ENCODE measurements at regions not wholly inside any gene's neighbourhood (a gene's known extent, or its start where the extent isn't known, plus 50 kb on each side); places are given as distances from the start of the nearest gene placed in this dataset.
"Not testable (repeated sequence)": the region's sequence is repeated elsewhere in the genome, so short reads cannot be mapped to it uniquely, and the experiment has no call there.

DNA sequence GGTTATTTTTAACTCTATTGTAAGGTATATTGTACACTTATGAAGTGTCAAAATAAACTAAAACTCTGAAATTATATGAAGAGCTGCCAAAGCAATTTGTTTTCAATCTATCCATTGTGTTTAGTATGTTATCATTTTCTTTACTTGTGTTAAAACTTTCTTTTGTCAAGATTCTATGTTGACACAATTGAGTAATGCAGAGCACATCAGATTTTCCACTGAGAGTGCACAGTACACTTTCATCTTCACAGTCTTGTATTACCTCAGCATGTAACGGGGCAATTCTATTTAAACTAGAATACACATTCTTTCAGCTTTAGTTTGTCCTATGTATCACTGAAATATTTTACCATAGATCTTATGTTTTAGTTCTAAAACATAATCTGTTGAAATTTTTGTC is 304.4 kb upstream of the ZC3H15 start:
- DNase-seq (ENCODE audit: low spot score): no peak

DNA sequence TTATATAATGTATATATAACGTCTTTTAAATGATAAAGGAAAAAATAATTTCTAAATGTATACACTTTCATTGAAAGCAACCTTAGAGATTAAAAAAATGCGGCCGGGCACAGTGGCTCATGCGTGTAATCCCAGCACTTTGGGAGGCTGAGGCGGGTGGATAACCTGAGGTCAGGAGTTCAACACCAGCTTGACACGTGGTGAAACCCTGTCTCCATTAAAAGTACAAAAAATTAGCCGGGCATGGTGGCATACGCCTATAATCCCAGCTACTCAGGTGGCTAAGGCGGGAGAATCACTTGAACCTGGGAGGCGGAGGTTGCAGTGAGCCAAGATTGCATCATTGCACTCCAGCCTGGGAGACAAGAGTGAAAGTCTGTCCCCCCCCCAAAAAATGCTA is 303.7 kb upstream of the ZC3H15 start:
- DNase-seq (ENCODE audit: low spot score): not testable (repeated sequence)

DNA sequence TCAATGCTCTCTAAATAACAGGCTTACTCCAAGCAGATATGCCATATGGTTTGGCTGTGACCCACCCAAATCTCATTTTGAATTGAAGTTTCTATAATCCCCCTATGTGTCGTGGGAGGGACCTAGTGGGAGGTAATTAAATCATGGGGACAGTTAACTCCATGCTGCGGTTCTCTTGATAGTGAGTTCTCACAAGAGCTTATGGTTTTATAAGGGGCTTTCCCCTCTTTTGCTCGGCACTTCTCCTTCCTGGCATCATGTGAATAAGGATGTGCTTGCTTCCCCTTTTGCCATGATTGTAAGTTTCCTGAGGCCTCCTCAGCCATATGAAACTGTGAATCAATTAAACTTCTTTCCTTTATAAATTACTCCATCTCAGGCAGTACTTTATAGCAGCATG is 302.7 kb upstream of the ZC3H15 start:
- no peak for DNase-seq (ENCODE audit: low spot score)

DNA sequence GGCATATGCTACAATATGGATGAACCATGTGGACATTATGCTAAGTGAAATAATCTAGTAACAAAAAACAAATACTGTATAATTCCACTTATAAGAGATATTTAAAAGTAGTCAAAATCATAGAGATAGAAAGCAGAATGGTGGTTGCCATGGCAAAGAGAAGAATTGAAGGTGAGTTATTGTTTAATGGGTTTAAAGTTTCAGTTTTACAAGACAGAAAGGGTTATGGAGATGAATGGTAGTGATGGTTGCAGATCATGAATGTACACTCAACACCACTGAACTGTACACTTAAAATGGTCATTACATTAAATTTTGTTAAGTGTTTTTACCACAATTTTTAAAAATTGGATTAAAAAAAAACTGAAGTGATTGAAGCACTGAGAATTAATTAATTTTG is 298.2 kb upstream of the ZC3H15 start:
- DNase-seq (ENCODE audit: low spot score): no peak

DNA sequence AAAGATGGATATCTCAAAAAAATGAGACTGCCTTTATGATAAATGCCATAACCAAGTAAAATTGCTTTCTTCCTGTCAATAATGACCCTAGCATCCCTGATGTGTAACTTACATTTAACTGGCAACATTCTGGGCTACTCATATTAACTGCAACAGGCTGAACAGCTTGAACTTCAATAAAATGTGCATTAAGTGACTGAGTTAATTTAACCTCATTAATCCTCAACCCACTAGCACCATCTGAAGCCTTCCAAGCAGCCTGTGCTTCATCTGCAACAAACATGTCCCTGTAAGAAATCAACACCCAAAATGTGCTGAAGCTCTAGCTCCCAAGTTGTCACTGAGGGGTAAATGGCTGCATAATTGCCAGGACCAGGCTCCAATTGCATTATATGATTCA is 296.2 kb upstream of the ZC3H15 start:
- DNase-seq (ENCODE audit: low spot score): no peak

DNA sequence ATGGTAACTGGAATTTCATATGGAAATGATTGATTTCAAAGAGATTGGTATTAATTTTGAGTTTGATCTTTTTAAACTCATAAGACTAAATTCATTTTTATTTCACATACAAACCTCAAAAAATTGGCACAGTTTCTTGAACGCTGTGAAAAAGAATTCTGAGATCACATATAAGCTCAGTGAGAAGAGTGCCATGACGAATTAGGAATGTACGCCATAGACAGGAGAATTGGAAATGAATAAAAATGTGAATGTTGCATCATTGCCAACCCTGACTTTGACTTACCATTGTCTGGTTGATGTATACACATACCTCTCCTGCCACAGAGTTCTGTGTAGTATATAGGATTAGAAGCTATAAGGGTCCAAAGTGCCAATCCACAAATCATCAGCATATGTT is 290.4 kb upstream of the ZC3H15 start:
- no peak for DNase-seq (ENCODE audit: low spot score)

DNA sequence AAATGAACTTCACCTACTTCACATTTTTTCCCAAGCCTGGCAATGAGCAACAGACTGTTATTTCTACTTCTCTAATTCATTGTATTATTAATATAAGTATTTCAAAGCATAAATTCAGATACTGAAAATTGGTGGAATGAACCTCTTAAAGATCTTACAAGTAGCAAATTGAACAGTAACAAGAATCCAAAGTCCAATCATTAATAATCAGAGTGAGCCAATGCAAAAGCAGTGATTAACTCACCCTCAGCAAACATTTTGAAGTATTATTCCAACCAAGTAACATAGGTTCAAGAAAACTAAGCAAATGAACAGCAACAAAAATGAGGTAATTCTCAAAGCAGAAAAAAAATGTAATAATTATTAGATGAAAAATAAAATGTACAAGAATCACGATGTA is 288.1 kb upstream of the ZC3H15 start:
- DNase-seq (ENCODE audit: low spot score): no peak

DNA sequence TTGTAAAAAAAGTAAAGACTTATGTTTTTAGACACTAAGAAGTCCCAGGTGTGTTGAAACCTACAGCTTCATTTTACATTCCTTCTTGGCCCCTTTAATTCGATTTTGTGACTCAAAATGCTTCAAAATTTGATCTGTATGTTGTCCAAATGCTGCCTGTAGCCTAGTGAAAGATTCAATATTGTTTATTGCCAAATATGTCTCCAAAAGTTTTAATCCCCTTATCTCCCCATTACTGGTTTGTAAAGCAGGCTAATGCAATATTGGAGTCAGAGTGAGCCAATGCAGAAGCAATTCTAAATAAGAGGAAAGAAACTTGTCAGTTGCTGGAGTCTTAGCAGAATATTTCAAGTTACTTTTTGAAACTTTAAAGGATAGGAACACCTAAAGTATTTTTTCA is 287.0 kb upstream of the ZC3H15 start:
- DNase-seq (ENCODE audit: low spot score): no peak

DNA sequence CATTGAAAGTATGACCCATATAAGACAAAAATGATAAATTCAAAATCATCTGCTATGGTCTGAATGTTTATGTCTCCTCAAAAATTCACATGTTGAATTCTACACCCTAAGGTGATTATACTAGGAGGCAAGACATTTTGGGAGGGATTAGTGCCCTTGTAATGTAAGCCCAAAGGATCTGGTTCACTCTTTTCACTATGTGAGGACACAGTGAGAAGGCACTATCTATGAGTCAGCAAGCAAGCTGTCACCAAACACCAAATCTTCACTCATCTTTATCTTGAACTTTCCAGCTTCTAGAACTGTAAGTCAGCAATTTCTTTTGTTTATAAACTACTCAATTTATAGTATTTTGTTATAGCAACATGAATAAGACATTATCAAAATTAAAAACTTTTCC is 284.7 kb upstream of the ZC3H15 start:
- no peak for DNase-seq (ENCODE audit: low spot score)

DNA sequence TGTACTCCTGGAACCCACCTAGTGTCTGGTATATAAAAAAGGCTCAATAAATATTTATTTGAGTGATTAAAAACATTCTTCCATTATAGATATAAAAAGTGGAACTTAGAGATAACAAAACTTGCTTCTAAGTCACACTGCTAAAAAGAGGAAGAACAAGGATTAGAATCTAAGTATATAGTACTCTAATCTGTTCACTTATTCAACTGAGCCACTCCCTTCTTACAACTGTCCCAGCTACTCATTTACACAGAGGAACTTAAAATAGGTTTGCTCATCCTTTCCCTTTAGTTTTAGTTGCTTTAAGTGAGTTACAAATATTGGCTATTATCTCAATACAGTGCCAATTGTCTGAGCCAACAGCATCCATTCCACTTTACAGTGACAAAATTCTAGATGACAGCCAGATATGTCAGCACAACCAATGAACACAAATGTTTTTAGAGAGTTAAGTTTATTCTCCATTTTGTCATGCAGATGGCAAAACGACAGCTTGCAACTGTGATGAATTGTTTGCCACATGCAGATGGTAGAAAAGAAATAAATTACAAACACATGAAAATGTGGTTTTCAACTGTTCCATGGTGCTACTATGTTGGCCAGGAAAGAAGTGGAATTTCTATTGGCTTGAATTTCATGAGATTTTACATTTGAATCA is 280.7 kb upstream of the ZC3H15 start:
- DNase-seq (ENCODE audit: low spot score): no peak

DNA sequence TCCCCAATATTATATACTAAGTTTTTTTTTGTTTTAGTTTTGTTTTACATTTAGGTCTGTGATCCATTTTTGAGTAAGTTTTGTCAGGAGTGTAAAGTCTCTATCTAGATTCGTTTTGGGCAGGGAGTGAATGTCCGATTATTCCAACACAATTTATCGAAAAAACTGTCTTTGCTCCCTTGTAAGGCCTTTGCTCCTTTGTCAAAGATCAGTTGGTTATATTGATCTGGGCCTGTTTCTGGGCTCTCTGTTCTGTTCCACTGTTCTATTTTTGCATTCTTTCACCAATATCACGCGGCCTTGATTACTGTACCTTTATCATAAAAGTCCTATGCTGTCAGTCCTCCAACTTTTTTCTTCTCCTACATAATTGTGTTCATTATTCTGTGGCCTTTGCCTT is 276.5 kb upstream of the ZC3H15 start:
- DNase-seq (ENCODE audit: low spot score): no peak

DNA sequence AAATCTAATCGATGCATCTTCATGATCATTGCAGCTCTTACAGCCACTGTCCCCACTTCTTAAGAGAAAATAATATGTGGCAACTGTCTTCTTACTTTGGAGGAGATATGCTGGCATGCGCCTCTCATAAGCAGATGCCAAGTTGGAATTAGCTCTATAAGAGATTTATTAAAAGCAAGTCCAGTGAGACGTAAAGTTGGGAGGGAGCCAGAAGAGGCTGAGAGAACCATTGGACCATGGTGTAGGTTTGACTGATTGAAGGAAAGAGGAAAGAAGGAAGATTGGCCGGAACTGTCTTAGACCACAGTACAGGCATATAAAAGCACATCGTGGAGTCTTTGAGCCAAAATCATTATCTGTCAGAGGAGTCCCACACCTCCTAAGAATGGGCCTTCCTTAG is 265.7 kb upstream of the ZC3H15 start:
- no peak for DNase-seq (ENCODE audit: low spot score)

DNA sequence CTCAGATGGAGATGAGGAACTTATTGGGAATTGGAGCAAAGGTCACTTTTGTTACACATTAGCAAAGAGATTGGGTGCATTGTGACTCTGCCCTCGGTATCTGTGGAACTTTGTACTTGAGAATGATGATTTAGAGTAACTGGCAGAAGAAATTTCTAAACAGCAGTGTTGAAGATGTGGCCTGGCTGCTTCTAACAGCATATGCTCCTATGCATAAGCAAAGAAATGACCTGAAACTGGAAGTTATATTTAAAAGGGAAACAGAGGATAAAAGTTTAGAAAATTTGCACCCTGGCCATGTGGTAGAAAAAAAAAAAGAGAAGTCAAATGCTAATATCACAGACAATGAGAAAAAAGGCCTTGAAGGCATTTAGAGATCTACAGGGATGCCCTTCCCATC is 256.8 kb upstream of the ZC3H15 start:
- no peak for DNase-seq (ENCODE audit: low spot score)

DNA sequence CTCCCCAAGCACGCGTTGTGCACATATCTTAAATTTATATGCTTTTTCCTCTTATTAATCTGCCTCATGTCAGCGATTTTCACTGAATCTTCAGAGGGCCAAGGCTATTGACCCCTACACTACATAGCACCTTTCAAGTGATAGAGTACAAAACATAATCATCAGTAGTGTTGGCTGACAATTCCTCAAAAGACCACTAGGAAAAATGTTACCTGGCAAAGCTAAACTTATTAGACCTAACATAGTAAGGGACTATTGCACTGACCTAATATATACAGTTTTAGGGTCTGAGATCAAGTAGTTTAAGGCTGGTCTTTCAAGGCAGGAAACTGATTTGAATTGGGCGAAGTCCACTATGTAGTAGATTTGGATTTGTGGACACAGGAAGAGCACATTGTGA is 244.2 kb upstream of the ZC3H15 start:
- DNase-seq (ENCODE audit: low spot score): no peak

DNA sequence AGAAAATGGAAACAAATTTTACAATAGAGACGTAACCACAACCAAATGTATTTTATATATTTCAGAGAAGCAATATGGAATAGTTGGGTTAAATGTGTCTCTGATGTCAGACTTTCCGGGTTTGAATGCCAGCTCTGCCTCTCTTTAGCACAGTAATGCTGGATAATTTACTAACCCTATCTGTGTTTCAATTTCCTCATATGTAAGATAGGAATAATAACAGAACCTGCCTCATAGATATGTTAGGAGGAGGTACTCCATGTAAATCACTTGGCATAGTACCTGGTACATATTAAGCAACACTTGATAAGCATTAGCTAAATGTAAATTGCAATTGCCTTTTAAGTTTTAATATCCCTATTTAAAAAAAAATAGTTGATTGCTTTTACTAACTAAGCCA is 231.3 kb upstream of the ZC3H15 start:
- DNase-seq (ENCODE audit: low spot score): no peak

DNA sequence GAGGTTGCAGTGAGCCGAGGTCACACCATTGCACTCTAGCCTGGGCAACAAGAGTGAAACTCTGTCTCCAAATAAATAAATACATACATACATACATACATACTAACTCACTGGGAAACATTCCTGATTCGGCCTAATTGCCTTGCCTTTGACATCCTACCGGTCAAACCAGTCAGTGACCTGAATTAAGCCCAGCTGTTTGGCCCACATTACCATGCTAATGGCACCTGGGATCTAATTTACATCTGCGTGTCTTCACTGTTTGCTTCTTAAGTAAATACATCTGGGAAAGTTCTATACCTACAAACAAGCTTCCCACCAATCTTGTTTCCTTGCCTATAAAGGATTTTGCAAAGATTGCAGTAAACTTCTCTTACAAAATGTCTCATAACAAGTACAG is 230.2 kb upstream of the ZC3H15 start:
- DNase-seq (ENCODE audit: low spot score): no peak

DNA sequence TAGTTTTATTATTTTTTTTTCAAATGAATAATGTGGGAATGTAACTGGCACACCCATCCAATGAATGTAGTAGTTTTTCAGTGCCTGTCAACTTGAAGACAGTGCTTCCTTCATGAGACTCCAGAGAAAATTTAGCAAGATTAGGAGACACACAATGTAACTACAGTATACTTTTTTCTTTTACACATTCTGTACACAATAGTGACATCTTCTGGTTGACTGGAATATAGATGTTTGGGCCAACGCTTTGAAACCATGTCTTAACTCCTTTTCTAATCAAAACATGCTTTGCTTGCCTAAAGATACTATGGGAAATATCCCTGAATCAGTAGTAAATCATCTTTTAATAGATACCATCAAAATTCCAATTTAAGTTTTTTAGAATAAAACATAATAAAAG is 229.5 kb upstream of the ZC3H15 start:
- peak; percentile 30 for DNase-seq (ENCODE audit: low spot score)

DNA sequence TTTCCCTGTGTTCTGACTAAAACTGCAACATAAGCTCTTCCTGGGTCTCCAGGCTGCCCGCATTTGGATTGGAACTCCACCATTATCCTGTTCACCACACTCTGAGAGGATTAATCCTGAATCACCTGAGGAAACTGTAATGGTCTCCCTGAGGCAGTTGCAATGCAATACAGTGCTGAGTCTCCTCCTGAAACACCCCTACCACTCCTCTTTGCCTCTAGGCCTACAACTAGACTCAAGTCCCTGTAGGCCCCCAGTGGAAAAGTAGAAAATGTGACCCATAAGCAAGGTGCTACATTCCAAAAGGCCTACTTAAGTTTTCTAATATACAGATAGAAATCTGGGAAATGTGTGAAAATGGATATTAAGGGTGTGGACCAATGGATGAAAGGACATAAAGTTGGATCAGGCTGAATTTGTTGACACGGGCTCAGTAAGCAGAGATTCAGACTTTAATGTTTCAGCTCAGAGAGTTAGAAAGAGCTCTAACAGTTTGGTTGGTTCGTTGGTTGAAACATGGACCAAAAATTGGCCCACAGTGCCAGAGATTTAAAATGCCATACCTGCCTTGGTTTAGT is 222.3 kb upstream of the ZC3H15 start:
- no peak for DNase-seq (ENCODE audit: low spot score)

DNA sequence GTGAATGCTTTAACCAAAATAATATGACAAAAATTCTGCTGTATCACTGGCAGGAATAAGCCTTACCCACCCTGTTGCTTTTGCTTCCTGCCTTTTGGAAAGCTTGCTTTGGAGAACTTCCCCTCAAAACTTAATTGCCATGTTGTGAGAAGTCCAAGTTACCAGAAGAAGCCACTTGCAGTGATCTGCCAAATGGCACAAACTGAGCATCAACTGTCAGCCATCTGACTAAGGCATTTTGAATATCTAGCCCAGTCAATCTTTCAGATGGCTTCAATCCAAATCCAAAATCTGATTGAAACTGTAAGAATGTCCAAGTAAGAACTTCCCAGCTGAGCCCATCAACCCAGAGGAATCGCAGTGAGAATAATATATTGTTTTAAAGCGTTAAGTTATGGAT is 216.5 kb upstream of the ZC3H15 start:
- DNase-seq (ENCODE audit: low spot score): no peak

DNA sequence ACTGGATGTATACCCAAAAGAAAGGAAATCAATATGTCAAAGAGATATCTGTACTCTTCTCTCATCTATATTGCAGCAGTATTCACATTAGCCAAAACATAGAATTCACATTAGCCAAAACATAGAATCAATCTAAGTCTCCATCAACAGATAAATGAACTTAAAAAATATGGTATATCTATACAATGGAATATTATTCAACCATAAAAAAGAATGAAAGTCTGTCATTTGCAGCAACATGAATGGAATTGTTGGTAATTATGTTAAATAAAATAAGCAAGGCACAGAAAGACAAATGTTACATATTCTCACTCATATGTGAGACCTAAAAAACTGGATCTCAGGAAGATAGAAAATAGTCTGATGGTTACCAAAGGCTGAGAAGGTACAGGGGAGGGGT is 212.1 kb upstream of the ZC3H15 start:
- DNase-seq (ENCODE audit: low spot score): no peak

DNA sequence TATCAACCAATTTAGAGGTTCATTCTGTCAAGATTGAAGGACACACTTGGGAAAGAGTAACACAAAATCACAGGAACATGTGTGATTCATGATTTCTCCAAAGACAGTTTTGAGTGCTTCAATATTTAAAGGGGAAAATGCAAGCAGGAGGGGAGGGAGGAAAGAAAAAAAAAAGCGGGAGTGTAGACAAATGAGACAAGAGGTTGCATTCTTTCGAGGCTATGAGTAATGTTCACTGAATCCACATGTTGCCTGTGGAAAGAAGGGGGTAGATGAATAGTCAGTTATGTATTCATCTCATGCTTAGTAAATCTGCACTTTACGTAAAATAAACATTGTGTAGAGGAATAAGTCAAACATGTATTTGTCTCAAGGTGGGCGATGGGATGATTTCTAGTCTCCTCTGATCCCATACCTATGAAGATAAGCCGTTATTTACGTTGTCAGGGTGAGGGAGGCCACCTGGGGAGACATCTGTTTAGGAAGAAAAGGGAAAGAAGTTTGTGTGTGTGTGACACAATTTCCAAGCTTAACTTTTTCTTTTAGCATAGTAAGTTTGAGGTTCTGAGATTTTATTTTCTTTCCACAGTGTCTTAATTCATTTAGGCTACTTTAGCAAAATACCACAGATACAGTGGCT is 211.0 kb upstream of the ZC3H15 start:
- no peak for DNase-seq (ENCODE audit: low spot score)

DNA sequence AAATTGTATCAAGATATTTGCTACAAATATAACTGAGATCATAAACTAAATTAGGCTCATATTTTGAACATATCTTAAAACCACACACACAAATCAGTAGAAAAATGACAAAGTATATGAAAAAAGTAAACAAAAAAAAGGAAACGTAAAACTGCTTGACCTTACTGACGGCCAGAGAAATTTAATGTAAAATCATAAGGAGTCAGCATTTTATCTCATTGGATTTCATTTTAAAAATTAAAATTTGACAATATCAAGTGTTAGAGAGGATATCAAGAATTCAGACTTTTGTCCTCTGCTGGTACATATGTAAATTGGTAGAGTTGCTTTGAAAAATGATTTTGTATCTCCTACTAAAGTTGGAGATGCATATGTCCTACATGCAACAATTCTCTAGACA is 209.2 kb upstream of the ZC3H15 start:
- DNase-seq (ENCODE audit: low spot score): no peak

DNA sequence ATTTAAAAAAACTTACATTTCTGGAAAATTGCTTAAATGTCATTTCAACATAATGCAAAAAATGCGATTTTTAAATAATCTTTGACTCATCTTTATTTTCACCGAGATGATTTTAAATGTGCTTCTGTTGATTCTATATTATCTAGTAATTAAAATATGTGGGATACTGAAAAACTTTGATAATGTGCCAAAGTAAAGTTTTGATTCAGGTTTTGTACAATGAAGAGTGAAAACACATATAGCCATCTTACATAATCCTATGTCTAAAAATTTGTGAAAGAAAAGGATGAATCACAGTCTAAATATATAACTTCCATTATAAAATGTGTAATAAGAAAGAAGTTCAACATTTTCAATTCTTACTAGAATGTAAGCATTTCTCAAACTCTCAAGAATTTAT is 204.3 kb upstream of the ZC3H15 start:
- DNase-seq (ENCODE audit: low spot score): no peak

DNA sequence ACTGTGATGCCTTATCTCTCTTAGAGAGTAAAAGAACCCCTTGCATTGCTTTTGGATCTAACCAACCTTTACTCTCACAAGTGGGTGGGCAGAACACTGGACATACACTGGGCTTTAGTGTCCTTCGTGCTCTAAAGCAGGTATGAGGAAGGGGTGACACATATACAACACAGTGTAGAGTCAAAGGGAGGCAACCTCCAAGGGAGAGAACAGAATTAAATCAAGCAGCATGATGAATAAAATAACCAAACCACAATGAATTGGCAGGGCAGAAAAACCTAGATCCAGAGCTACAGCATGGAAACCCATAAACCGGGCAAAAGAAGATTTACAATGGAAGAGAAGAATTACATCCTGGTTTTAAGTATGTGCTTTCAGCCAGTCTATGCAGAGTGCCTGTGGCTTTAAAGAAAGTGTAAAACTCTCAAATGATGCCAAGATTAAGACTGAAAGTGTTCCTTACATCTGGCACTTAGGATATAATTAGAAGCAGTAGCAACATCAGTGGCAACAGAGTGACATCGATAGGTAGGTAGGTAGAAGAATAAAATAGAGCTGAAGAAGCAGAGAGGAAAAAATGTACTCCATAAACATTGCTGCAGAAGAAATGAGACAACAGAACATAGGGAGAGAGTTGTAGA is 191.7 kb upstream of the ZC3H15 start:
- DNase-seq (ENCODE audit: low spot score): no peak

All from kidney capillary endothelial cell (primary cell).